HL-60 (cell line): ENCODE measurements at regions not wholly inside any gene's neighbourhood (a gene's known extent, or its start where the extent isn't known, plus 50 kb on each side); places are given as distances from the start of the nearest gene placed in this dataset.

Experiments
- CTCF ChIP-seq: IDR thresholded peaks from one replicate; pipeline ENCODE4 v1.5.1; 2011; ENCODE audit warnings: low read length, control low read depth, inconsistent platforms; ENCODE audit not compliant: insufficient read depth
- GABPA ChIP-seq: IDR thresholded peaks from 2 replicates; pipeline ENCODE4 v1.6.1; 2012; ENCODE audit warnings: low read depth
- POLR2AphosphoS5 ChIP-seq: IDR thresholded peaks from 2 replicates; pipeline ENCODE4 v1.6.1; 2012; ENCODE audit warnings: low read depth
- SPI1 ChIP-seq: IDR thresholded peaks from 2 replicates; pipeline ENCODE4 v1.6.1; 2012; ENCODE audit warnings: low read depth, mild to moderate bottlenecking, borderline replicate concordance
- TF ChIP-seq, protein P1 (sequence below): IDR thresholded peaks from 2 replicates; pipeline ENCODE4 v1.6.1; 2012; ENCODE audit warnings: low read depth; ENCODE audit not compliant: insufficient replicate concordance

- TF ChIP-seq CTCF: no peak
- no peak for TF ChIP-seq POLR2AphosphoS5
- TF ChIP-seq, protein P1, sequence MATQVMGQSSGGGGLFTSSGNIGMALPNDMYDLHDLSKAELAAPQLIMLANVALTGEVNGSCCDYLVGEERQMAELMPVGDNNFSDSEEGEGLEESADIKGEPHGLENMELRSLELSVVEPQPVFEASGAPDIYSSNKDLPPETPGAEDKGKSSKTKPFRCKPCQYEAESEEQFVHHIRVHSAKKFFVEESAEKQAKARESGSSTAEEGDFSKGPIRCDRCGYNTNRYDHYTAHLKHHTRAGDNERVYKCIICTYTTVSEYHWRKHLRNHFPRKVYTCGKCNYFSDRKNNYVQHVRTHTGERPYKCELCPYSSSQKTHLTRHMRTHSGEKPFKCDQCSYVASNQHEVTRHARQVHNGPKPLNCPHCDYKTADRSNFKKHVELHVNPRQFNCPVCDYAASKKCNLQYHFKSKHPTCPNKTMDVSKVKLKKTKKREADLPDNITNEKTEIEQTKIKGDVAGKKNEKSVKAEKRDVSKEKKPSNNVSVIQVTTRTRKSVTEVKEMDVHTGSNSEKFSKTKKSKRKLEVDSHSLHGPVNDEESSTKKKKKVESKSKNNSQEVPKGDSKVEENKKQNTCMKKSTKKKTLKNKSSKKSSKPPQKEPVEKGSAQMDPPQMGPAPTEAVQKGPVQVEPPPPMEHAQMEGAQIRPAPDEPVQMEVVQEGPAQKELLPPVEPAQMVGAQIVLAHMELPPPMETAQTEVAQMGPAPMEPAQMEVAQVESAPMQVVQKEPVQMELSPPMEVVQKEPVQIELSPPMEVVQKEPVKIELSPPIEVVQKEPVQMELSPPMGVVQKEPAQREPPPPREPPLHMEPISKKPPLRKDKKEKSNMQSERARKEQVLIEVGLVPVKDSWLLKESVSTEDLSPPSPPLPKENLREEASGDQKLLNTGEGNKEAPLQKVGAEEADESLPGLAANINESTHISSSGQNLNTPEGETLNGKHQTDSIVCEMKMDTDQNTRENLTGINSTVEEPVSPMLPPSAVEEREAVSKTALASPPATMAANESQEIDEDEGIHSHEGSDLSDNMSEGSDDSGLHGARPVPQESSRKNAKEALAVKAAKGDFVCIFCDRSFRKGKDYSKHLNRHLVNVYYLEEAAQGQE: no peak
- TF ChIP-seq SPI1: no peak
- TF ChIP-seq GABPA: no peak
Observed at GRCh38 chr18:24630346-24630880, 170.0 kb downstream of the HRH4 start.
